Liver (tissue), 8 donors: ENCODE measurements at regions not wholly inside any gene's neighbourhood (a gene's known extent, or its start where the extent isn't known, plus 50 kb on each side); places are given as distances from the start of the nearest gene placed in this dataset.

Experiments used
- DNase-seq: peaks from one replicate; pipeline ENCODE4 v3.0.0-alpha.2; 2017; ENCODE audit warnings: low spot score
- H3K27ac ChIP-seq, 2 donors: one replicate each; pipeline ENCODE4 v1.7.0; 2013; ENCODE audit warnings: inconsistent platforms in 2 of 2, low read length in 2 of 2, control low read depth in 1 of 2, low read depth in 1 of 2, mild to moderate bottlenecking in 1 of 2
- H3K27me3 ChIP-seq, 4 donors: one replicate each; pipeline versions ENCODE4 v1.6.1 to v1.7.0; 2013; ENCODE audit warnings: low read length in 3 of 4, inconsistent platforms in 1 of 4, mild to moderate bottlenecking in 1 of 4, moderate library complexity in 1 of 4; ENCODE audit not compliant: control insufficient read depth in 4 of 4, insufficient read depth in 4 of 4
- H3K36me3 ChIP-seq, 4 donors: one replicate each; pipeline versions ENCODE4 v1.6.1 to v1.7.0; 2013; ENCODE audit warnings: low read length in 3 of 4, mild to moderate bottlenecking in 3 of 4, low read depth in 1 of 4, moderate library complexity in 1 of 4; ENCODE audit not compliant: control insufficient read depth in 4 of 4, insufficient read depth in 3 of 4
- H3K4me1 ChIP-seq, 4 donors: one replicate each; pipeline versions ENCODE4 v1.6.1 to v1.7.0; 2013; ENCODE audit warnings: low read length in 3 of 4, mild to moderate bottlenecking in 3 of 4, moderate library complexity in 1 of 4; ENCODE audit not compliant: control insufficient read depth in 4 of 4, insufficient read depth in 4 of 4
- H3K4me3 ChIP-seq, 3 donors: one replicate each; pipeline versions ENCODE4 v1.6.1 to v1.7.0; 2013; ENCODE audit warnings: low read length in 3 of 3, control low read depth in 1 of 3, low read depth in 1 of 3, mild to moderate bottlenecking in 1 of 3
- H3K9ac ChIP-seq, 2 donors: one replicate each; pipeline ENCODE4 v1.7.0; 2013; ENCODE audit warnings: low read length in 2 of 2, mild to moderate bottlenecking in 2 of 2, moderate library complexity in 2 of 2, control low read depth in 1 of 2, low read depth in 1 of 2
- H3K9me3 ChIP-seq, 4 donors: one replicate each; pipeline versions ENCODE4 v1.6.1 to v1.7.0; 2013; ENCODE audit warnings: low read length in 3 of 4; ENCODE audit not compliant: control insufficient read depth in 4 of 4
- ATF3 ChIP-seq: IDR thresholded peaks from 2 replicates; pipeline ENCODE4 v1.6.1; 2016; ENCODE audit warnings: antibody characterized with exemption
- CTCF ChIP-seq: fragments of 150-350 bp; IDR thresholded peaks from 2 replicates; pipeline ENCODE4 v1.5.1; 2017; ENCODE audit warnings: improper control_type of control experiment, low read depth, low read length; ENCODE audit not compliant: missing input control
- EGR1 ChIP-seq, 2 donors: IDR thresholded peaks; 2 replicates each; pipeline ENCODE4 v1.6.1; 2016 to 2018; ENCODE audit warnings: antibody characterized with exemption in 2 of 2, low read depth in 2 of 2
- FOXA1 ChIP-seq: IDR thresholded peaks from 2 replicates; pipeline ENCODE4 v1.6.1; 2016; ENCODE audit warnings: antibody characterized with exemption
- FOXA2 ChIP-seq: IDR thresholded peaks from 2 replicates; pipeline ENCODE4 v1.6.1; 2016; ENCODE audit warnings: antibody characterized with exemption
- GABPA ChIP-seq, 2 donors: IDR thresholded peaks in 1 of 2; conservative IDR thresholded peaks in 1 of 2; 2 replicates each; pipeline ENCODE4 v1.6.1; 2016; ENCODE audit warnings: antibody characterized with exemption in 2 of 2, mild to moderate bottlenecking in 1 of 2, moderate library complexity in 1 of 2
- HNF4A ChIP-seq, 2 donors: conservative IDR thresholded peaks; 2 replicates each; pipeline ENCODE4 v1.6.1; 2016; ENCODE audit warnings: antibody characterized with exemption in 2 of 2, mild to moderate bottlenecking in 2 of 2
- HNF4G ChIP-seq: IDR thresholded peaks from 2 replicates; pipeline ENCODE4 v1.6.1; 2016; ENCODE audit warnings: antibody characterized with exemption
- JUND ChIP-seq, 2 donors: IDR thresholded peaks; 2 replicates each; pipeline ENCODE4 v1.6.1; 2016; ENCODE audit warnings: antibody characterized with exemption in 2 of 2
- MAX ChIP-seq: IDR thresholded peaks from 2 replicates; pipeline ENCODE4 v1.6.1; 2016; ENCODE audit warnings: antibody characterized with exemption
- NR2F2 ChIP-seq: IDR thresholded peaks from 2 replicates; pipeline ENCODE4 v1.6.1; 2016; ENCODE audit warnings: antibody characterized with exemption
- RAD21 ChIP-seq, 2 donors: IDR thresholded peaks; 2 replicates each; pipeline ENCODE4 v1.6.1; 2016; ENCODE audit warnings: antibody characterized with exemption in 2 of 2, mild to moderate bottlenecking in 2 of 2
- RXRA ChIP-seq, 2 donors: IDR thresholded peaks; 2 replicates each; pipeline ENCODE4 v1.6.1; 2017 to 2018; ENCODE audit warnings: antibody characterized with exemption in 2 of 2, mild to moderate bottlenecking in 1 of 2
- SP1 ChIP-seq: IDR thresholded peaks from 2 replicates; pipeline ENCODE4 v1.6.1; 2018; ENCODE audit warnings: antibody characterized with exemption, mild to moderate bottlenecking
- TAF1 ChIP-seq: conservative IDR thresholded peaks from 2 replicates; pipeline ENCODE4 v1.6.1; 2016; ENCODE audit warnings: antibody characterized with exemption, mild to moderate bottlenecking
- YY1 ChIP-seq: IDR thresholded peaks from 2 replicates; pipeline ENCODE4 v1.6.1; 2016; ENCODE audit warnings: antibody characterized with exemption, mild to moderate bottlenecking
- ZBTB33 ChIP-seq: IDR thresholded peaks from 2 replicates; pipeline ENCODE4 v1.6.1; 2016; ENCODE audit warnings: antibody characterized with exemption
- WGBS: extraction: QIAGEN DNeasy Blood & Tissue Kit; methylation state at CpG from one replicate; pipeline ENCODE4 v1.1.7; 2013; 5-methylcytosine and 5-hydroxymethylcytosine counted together
- TF ChIP-seq, protein P1 (sequence below): IDR thresholded peaks from 2 replicates; pipeline ENCODE4 v1.6.1; 2016; ENCODE audit warnings: antibody characterized with exemption, mild to moderate bottlenecking
- donor health status: healthy.
- donor health status: healthy.
- donor health status: healthy.
- donor health status: healthy.
- donor health status: healthy.

GRCh38 chr2:236765478-236765877, 195.9 kb downstream of the ACKR3 start:
- Histone ChIP-seq H3K27ac (no peak overlapping the region), H3K4me3 (no peak overlapping the region), H3K36me3 (no peaks in the 10 kb centered on the region), H3K9me3 (peaks cover 0 to 8% (median 0%) of the 10 kb centered on the region in 4 donors), H3K27me3 (no peaks in the 10 kb centered on the region), H3K9ac (no peak overlapping the region), H3K4me1 (no peaks in the 10 kb centered on the region)
- 86% methylated on average over 3 of the region's 3 CpGs for WGBS
- DNase-seq, result no peak
- no peak for TF ChIP-seq RAD21 (IDR thresholded peaks at IDR 0.05)
- TF ChIP-seq ZBTB33, result no peak
- TF ChIP-seq YY1, result no peak
- no peak for TF ChIP-seq HNF4G
- TF ChIP-seq FOXA1, result no peak
- no peak for TF ChIP-seq SP1
- no peak for TF ChIP-seq RXRA (IDR thresholded peaks at IDR 0.05)
- no peak for TF ChIP-seq TAF1
- no peak for TF ChIP-seq EGR1 (IDR thresholded peaks at IDR 0.05; ENCODE audit: low read depth in 2 of 2)
- no peak for TF ChIP-seq NR2F2
- no peak for TF ChIP-seq FOXA2
- TF ChIP-seq MAX, result no peak
- TF ChIP-seq, protein P1, sequence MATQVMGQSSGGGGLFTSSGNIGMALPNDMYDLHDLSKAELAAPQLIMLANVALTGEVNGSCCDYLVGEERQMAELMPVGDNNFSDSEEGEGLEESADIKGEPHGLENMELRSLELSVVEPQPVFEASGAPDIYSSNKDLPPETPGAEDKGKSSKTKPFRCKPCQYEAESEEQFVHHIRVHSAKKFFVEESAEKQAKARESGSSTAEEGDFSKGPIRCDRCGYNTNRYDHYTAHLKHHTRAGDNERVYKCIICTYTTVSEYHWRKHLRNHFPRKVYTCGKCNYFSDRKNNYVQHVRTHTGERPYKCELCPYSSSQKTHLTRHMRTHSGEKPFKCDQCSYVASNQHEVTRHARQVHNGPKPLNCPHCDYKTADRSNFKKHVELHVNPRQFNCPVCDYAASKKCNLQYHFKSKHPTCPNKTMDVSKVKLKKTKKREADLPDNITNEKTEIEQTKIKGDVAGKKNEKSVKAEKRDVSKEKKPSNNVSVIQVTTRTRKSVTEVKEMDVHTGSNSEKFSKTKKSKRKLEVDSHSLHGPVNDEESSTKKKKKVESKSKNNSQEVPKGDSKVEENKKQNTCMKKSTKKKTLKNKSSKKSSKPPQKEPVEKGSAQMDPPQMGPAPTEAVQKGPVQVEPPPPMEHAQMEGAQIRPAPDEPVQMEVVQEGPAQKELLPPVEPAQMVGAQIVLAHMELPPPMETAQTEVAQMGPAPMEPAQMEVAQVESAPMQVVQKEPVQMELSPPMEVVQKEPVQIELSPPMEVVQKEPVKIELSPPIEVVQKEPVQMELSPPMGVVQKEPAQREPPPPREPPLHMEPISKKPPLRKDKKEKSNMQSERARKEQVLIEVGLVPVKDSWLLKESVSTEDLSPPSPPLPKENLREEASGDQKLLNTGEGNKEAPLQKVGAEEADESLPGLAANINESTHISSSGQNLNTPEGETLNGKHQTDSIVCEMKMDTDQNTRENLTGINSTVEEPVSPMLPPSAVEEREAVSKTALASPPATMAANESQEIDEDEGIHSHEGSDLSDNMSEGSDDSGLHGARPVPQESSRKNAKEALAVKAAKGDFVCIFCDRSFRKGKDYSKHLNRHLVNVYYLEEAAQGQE, result no peak
- TF ChIP-seq CTCF, result no peak
- no peak for TF ChIP-seq GABPA (IDR thresholded peaks at IDR 0.05 in 1 of 2, conservative IDR thresholded peaks at IDR 0.05 in 1 of 2)
- TF ChIP-seq ATF3, result no peak
- no peak for TF ChIP-seq JUND (IDR thresholded peaks at IDR 0.05)
- no peak for TF ChIP-seq HNF4A (conservative IDR thresholded peaks at IDR 0.05)
